OCI-LY3 (cell line): ENCODE measurements at regions not wholly inside any gene's neighbourhood (a gene's known extent, or its start where the extent isn't known, plus 50 kb on each side); places are given as distances from the start of the nearest gene placed in this dataset.

Experiments used
- CTCF ChIP-seq: fragments of 200-600, 300-600 bp; sonication (generic); IDR thresholded peaks from 2 replicates; pipeline ENCODE4 v1.5.1; 2014; ENCODE audit warnings: antibody characterized with exemption, low read length, low read depth
- EZH2phosphoT487 ChIP-seq: fragments of 200-600 bp; shearing (Covaris generic); IDR thresholded peaks from 2 replicates; pipeline ENCODE4 v1.6.1; 2018; ENCODE audit warnings: antibody characterized with exemption, mixed run types, low read depth

DNA sequence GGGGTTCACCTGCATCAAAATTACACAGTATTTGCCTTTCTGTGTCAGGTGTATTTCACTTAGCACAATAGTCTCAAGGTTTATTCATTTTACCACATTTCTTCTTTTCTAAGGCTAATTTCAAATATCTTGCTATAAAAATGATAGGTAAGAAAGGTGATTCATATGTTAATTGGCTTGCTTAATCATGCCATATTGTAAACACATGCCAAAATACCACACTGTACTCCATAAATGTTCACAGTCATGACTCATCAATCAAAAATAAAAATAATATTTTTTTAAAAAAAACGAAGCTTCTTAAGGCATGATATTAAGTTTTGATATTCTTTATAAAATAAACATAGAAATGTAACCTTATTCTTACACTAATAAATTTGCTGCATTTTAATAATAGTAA lies 947.1 kb downstream of the GRM8 start:
- TF ChIP-seq CTCF (no peak), EZH2phosphoT487 (no peak)
